GM12878 (cell line): ENCODE measurements at regions not wholly inside any gene's neighbourhood (a gene's known extent, or its start where the extent isn't known, plus 50 kb on each side); places are given as distances from the start of the nearest gene placed in this dataset.

Experiments
- ATAC-seq: fragments of 200-7000 bp; cut with Tn5 transposase; 3 replicates; pipeline ENCODE4 v1.9.1; 2020; ENCODE audit warnings: mild to moderate bottlenecking, moderate library complexity
- BruUV-seq: library from RNA; stranded (reverse); fragments of 400-500 nt; replicated peaks from 2 replicates; lab custom pipeline; 2021; lab: Mats Ljungman, UMichigan
- CTCF ChIA-PET: fragments of 300-600 bp; sonication (Branson Sonifier 250); formaldehyde crosslinking; extraction: SDS; loops from one replicate; lab custom pipeline; 2021; ENCODE audit warnings: inconsistent platforms; lab: Yijun Ruan, JAX
- POLR2A ChIA-PET: fragments of 350-600 bp; formaldehyde crosslinking; extraction: SDS; loops from one replicate; lab custom pipeline; 2021; ENCODE audit warnings: inconsistent platforms; lab: Charles Lee
- RAD21 ChIA-PET: fragments of 300-600 bp; sonication (Branson Sonifier 250); formaldehyde crosslinking; loops from one replicate; lab custom pipeline; 2023; ENCODE audit warnings: antibody characterized with exemption; ENCODE audit not compliant: unreplicated experiment; lab: Charles Lee
- SMC1A ChIA-PET: fragments of 300-600 bp; sonication (Branson Sonifier 250); formaldehyde crosslinking; loops from one replicate; lab custom pipeline; 2023; ENCODE audit not compliant: unreplicated experiment, uncharacterized antibody; lab: Charles Lee
- DNase-seq: peaks from one replicate; pipeline ENCODE4 v3.0.0-alpha.2; 2011; ENCODE audit warnings: low read depth, low spot score
- FAIRE-seq: peaks from 3 replicates; lab custom pipeline; 2011; peaks lifted over from hg19 to GRCh38; lab: Jason Lieb, UNC
- H2AFZ ChIP-seq: 2 replicates; pipeline ENCODE4 v1.6.0; 2011; ENCODE audit warnings: low read depth, low read length, control low read depth; ENCODE audit not compliant: control insufficient read depth
- H3K27ac ChIP-seq: 2 replicates; pipeline ENCODE4 v1.5.1; 2011; ENCODE audit warnings: control low read depth; ENCODE audit not compliant: control insufficient read depth, insufficient read depth
- H3K27me3 ChIP-seq, 2 experiments: replicated peaks in 1 of 2; 2 replicates each; pipeline versions ENCODE4 v1.6.0 to v1.6.1; 2011; ENCODE audit warnings: low read length in 1 of 2; ENCODE audit not compliant: control insufficient read depth in 2 of 2, insufficient read depth in 2 of 2
- H3K36me3 ChIP-seq, 2 experiments: 2 replicates each; pipeline ENCODE4 v1.5.1; 2011; ENCODE audit warnings: low read length in 1 of 2; ENCODE audit not compliant: control insufficient read depth in 2 of 2, insufficient read depth in 2 of 2
- H3K4me1 ChIP-seq: 2 replicates; pipeline ENCODE4 v1.6.1; 2011; ENCODE audit warnings: mild to moderate bottlenecking, low read length, moderate library complexity, mixed read lengths; ENCODE audit not compliant: control insufficient read depth, insufficient read depth
- H3K4me2 ChIP-seq: 2 replicates; pipeline ENCODE4 v1.6.0; 2011; ENCODE audit warnings: control low read depth; ENCODE audit not compliant: control insufficient read depth, insufficient read depth
- H3K4me3 ChIP-seq: fragments of 200-600 bp; sonication (generic); 2 replicates; pipeline ENCODE4 v1.5.1; 2016
- H3K79me2 ChIP-seq: 2 replicates; pipeline ENCODE4 v1.6.0; 2011; ENCODE audit warnings: low read length; ENCODE audit not compliant: control insufficient read depth, insufficient read depth
- H3K9ac ChIP-seq: 2 replicates; pipeline ENCODE4 v1.8.0; 2011; ENCODE audit warnings: low read length, control low read depth, mixed read lengths; ENCODE audit not compliant: control insufficient read depth, insufficient read depth
- H3K9me3 ChIP-seq: replicated peaks from 3 replicates; pipeline ENCODE4 v1.5.1; 2011; ENCODE audit warnings: mild to moderate bottlenecking, low read length; ENCODE audit not compliant: control insufficient read depth, insufficient read depth
- H4K20me1 ChIP-seq: 2 replicates; pipeline ENCODE4 v1.6.0; 2011; ENCODE audit not compliant: control insufficient read depth, insufficient read depth
- CREB1 ChIP-seq: IDR thresholded peaks from 2 replicates; pipeline ENCODE4 v1.6.1; 2012; ENCODE audit warnings: low read depth, mild to moderate bottlenecking, inconsistent platforms
- ZBED1 ChIP-seq: IDR thresholded peaks from 2 replicates; pipeline ENCODE4 v1.6.1; 2016; ENCODE audit warnings: borderline replicate concordance
- WGBS: methylation state at CpG from one replicate; pipeline ENCODE4 v1.1.6; 2016; ENCODE audit warnings: low lambda C conversion rate; ENCODE audit not compliant: insufficient replicate concordance, insufficient coverage; ENCODE audit errors: missing lambda C conversion rate; 5-methylcytosine and 5-hydroxymethylcytosine counted together
- in situ Hi-C: fragments of 300-500 bp; cut with MboI; formaldehyde crosslinking; loops from 9 replicates; pipeline ENCODE4 v1.14.3; 2018; ENCODE audit warnings: mixed read lengths
- intact Hi-C: fragments of 100-400 bp; cut with micrococcal nuclease; formaldehyde crosslinking; loops from one replicate; pipeline ENCODE4 v1.14.2; 2022; ENCODE audit not compliant: unreplicated experiment
- TF ChIP-seq, protein P1 (sequence below): IDR thresholded peaks from 2 replicates; pipeline ENCODE4 v1.6.1; 2012; ENCODE audit warnings: improper control_type of control experiment, low read depth, low read length; ENCODE audit not compliant: insufficient replicate concordance
- TF ChIP-seq, protein P2 (sequence below): fragments of 450-650 bp; IDR thresholded peaks from 2 replicates; pipeline ENCODE4 v1.6.1; 2016; ENCODE audit warnings: mild to moderate bottlenecking, moderate library complexity, borderline replicate concordance

DNA sequence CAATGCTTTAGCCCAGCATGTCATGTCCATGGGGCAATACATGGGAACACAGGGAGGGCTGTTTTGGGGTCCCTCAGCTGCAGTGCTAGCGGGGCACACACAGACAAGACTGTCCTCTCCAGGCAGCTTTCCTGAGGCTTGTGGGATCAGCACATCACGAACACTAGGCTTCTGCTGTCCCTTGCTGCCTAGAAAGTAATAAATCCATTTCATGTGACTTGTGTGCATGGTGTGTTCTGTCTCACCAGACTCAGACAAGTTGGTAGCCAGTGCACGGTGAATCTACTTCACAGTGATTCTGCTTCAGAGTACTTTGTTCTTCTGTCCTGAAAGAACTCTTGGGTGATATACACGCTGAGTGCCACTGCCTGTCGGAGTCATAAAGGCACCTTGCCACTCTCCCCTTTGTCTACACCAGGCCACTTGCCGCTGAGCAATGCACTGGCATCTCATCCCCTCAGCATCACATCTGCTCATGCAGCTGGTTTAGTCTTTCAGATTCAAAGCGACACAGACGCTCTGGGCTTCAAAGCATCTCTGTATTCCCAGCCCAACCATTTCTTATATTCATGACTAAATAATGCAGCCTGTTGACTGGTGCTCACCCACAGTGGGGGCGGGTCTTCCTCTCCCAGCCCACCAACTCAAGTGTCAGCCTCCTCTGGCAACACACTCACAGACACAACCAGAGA lies 95.2 kb upstream of the COX10 start:
- FAIRE-seq (no peak), ATAC-seq (no peak), DNase-seq (no peak)
- BruUV-seq, result no TSS peak
- H4K20me1 ChIP-seq, result no peaks in the 10 kb centered on the region
- POLR2A ChIA-PET, result no interaction called here
- H2AFZ ChIP-seq, result no peak overlapping the region
- SMC1A ChIA-PET, result no interaction called here
- RAD21 ChIA-PET, result no interaction called here
- CTCF ChIA-PET, result no interaction called here
- H3K4me1 ChIP-seq, result no peaks in the 10 kb centered on the region
- 57% methylated on average over 9 of the region's 9 CpGs for WGBS
- H3K4me3 ChIP-seq, result no peak overlapping the region
- no peak overlapping the region for H3K4me2 ChIP-seq
- H3K27ac ChIP-seq, result no peak overlapping the region
- in situ Hi-C loops (no loop called here), intact Hi-C loops (no loop called here)
- no peaks in the 10 kb centered on the region for H3K79me2 ChIP-seq
- no peaks in the 10 kb centered on the region for H3K9me3 ChIP-seq
- no peaks in the 10 kb centered on the region for H3K36me3 ChIP-seq
- no peaks in the 10 kb centered on the region for H3K27me3 ChIP-seq
- TF ChIP-seq CREB1, result no peak
- TF ChIP-seq ZBED1, result no peak
- TF ChIP-seq, protein P1, sequence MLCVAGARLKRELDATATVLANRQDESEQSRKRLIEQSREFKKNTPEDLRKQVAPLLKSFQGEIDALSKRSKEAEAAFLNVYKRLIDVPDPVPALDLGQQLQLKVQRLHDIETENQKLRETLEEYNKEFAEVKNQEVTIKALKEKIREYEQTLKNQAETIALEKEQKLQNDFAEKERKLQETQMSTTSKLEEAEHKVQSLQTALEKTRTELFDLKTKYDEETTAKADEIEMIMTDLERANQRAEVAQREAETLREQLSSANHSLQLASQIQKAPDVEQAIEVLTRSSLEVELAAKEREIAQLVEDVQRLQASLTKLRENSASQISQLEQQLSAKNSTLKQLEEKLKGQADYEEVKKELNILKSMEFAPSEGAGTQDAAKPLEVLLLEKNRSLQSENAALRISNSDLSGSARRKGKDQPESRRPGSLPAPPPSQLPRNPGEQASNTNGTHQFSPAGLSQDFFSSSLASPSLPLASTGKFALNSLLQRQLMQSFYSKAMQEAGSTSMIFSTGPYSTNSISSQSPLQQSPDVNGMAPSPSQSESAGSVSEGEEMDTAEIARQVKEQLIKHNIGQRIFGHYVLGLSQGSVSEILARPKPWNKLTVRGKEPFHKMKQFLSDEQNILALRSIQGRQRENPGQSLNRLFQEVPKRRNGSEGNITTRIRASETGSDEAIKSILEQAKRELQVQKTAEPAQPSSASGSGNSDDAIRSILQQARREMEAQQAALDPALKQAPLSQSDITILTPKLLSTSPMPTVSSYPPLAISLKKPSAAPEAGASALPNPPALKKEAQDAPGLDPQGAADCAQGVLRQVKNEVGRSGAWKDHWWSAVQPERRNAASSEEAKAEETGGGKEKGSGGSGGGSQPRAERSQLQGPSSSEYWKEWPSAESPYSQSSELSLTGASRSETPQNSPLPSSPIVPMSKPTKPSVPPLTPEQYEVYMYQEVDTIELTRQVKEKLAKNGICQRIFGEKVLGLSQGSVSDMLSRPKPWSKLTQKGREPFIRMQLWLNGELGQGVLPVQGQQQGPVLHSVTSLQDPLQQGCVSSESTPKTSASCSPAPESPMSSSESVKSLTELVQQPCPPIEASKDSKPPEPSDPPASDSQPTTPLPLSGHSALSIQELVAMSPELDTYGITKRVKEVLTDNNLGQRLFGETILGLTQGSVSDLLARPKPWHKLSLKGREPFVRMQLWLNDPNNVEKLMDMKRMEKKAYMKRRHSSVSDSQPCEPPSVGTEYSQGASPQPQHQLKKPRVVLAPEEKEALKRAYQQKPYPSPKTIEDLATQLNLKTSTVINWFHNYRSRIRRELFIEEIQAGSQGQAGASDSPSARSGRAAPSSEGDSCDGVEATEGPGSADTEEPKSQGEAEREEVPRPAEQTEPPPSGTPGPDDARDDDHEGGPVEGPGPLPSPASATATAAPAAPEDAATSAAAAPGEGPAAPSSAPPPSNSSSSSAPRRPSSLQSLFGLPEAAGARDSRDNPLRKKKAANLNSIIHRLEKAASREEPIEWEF, result no peak
- TF ChIP-seq, protein P2, sequence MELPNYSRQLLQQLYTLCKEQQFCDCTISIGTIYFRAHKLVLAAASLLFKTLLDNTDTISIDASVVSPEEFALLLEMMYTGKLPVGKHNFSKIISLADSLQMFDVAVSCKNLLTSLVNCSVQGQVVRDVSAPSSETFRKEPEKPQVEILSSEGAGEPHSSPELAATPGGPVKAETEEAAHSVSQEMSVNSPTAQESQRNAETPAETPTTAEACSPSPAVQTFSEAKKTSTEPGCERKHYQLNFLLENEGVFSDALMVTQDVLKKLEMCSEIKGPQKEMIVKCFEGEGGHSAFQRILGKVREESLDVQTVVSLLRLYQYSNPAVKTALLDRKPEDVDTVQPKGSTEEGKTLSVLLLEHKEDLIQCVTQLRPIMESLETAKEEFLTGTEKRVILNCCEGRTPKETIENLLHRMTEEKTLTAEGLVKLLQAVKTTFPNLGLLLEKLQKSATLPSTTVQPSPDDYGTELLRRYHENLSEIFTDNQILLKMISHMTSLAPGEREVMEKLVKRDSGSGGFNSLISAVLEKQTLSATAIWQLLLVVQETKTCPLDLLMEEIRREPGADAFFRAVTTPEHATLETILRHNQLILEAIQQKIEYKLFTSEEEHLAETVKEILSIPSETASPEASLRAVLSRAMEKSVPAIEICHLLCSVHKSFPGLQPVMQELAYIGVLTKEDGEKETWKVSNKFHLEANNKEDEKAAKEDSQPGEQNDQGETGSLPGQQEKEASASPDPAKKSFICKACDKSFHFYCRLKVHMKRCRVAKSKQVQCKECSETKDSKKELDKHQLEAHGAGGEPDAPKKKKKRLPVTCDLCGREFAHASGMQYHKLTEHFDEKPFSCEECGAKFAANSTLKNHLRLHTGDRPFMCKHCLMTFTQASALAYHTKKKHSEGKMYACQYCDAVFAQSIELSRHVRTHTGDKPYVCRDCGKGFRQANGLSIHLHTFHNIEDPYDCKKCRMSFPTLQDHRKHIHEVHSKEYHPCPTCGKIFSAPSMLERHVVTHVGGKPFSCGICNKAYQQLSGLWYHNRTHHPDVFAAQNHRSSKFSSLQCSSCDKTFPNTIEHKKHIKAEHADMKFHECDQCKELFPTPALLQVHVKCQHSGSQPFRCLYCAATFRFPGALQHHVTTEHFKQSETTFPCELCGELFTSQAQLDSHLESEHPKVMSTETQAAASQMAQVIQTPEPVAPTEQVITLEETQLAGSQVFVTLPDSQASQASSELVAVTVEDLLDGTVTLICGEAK, result no peak
- H3K9ac ChIP-seq, result no peak overlapping the region
